NCI-H69 (cell line): ENCODE measurements at regions not wholly inside any gene's neighbourhood (a gene's known extent, or its start where the extent isn't known, plus 50 kb on each side); places are given as distances from the start of the nearest gene placed in this dataset.

ENCODE experiments used
- DNase-seq: peaks from one replicate; lab custom pipeline; 2025; lab: John Stamatoyannopoulos, UW

DNA sequence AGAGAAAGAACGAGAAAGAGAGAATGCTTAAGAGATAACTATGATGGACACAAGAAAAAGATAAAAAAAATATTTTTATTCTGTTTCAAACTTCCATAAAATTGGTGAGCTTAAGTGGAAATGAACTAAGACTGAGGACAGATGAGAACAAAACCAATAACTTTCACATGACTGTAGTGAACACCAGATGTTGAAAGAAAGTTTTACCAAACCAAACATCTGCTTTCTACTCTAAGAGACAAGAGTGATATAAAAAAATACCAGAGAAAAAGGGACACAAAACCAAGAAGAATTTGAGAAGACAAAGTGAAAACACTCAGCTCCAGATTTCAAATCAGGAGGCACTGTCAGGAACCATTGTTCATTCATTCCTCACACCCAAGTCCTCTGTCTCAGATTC is 147.9 kb downstream of the IMPG2 start:
- no peak for DNase-seq

DNA sequence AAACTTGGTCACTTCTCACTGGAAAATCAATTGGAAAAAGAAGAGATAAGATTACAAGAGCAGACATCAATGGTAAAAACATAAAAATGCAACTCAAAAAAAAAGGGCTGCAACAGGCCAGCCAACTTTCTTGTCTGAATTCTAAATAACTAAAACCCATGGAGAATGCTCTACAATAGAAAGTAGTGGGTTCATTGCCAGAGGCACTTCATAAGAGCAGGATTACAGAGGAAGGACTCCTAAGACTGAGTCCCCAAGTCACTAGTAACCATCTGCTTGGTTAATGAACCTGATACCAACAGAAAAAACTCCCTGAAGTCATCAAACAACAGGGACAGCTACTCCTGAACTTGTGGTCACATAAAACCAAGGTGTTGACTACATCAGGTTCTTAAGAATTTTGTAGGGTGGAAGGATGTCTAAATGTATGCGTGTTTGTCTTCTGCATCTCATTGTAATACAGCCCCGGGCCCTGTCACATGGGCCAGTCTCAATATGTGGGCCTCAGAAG is 148.6 kb downstream of the IMPG2 start:
- DNase-seq, result no peak

DNA sequence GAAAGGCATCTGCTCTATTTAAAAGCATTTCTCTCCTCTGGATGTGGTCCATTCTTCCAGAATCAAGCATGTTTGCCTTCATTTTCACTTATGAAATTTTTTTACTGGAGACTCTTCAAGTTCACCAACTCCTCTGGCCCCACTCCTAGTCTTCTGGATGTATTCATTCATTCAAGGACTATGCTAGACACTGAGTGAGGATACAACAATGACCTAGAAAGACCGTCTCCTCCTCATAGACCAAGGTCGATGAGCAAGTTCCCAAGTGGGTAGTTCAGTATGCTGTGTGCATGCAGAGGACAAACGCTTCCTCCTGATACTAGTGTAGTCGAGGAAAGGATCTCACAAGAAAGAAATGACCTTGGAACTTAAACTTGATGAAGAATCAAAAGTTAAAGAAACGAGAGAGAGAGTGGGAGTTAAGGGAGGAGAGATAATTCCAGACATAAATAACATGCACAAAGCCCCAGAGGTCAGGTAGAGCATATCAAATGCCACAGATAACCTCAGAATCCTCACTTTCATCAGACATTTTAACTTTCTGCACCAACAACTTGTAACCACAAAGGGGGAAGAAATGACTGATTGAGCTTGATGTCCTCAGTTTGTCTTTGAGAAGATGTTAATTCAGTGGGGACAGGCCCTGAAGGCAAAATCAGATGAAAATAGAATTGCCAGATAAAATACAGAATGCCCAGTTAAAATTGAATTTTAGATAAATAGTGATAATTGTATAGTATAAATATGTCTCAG is 149.4 kb downstream of the IMPG2 start:
- no peak for DNase-seq

DNA sequence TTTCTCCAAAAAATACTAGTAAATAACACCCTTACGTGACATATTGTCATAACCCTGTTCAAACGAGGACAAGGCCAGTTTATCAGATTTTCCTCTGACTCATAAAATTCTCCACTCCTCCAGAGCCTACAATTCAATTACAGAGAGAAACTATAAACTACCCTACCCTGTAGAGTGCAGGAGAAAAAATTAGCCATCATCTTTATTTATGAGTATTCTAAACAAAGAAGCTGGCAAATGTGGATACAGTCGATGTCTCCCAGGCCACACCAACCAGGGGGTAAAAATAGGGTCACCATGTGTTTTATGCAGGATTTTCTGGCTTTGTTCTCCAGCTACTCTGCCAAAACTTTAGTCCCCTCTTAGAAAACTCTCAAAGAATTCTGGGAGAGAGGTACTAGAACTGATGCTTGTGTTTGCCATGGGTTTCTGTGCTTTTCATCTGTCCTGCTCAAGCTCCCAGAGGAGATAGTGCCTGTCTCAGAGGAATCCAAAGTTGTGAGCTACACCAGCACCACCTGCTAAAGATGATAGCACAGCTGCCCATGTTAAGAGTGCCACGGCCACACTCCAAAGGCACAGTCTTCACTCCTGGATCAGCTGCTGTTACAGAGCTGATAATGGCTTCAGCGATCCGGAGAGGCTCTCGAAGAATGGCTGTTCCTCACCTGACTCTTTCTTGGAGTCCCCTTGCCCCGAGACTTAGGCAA is 150.2 kb downstream of the IMPG2 start:
- DNase-seq, result no peak

- DNase-seq, result no peak
Observed at GRCh38 chr3:101169516-101169915, 150.9 kb downstream of the IMPG2 start.

- no peak for DNase-seq
Observed at GRCh38 chr3:101167376-101167775, 153.0 kb downstream of the IMPG2 start.

GRCh38 chr3:101166150-101166549 is 154.2 kb downstream of the IMPG2 start:
- DNase-seq, result no peak

- no peak for DNase-seq
Observed at GRCh38 chr3:101163554-101163953, 156.8 kb downstream of the IMPG2 start.

GRCh38 chr3:101159478-101159877 is 160.9 kb downstream of the IMPG2 start:
- DNase-seq, result no peak

DNA sequence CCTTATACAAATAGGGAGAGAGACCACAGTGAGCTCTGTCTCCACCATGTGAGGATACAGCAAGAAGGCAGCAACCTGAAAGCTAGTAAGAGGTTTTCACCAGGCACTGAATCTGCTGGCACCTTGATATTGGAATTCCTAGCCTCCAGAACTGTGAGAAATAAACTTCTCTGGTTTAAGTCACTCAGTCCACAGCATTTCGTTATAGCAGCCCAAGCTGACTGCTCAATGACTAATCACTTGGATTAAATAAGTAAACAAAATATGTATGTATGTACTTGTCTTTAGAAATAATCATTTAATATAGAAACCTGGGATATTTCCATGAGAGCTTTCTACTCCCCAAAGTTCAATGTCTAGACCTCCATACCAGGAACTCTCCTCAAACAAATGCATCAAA is 162.0 kb downstream of the IMPG2 start:
- no peak for DNase-seq

- DNase-seq, result no peak
Observed at GRCh38 chr3:101156787-101157345, 163.5 kb downstream of the IMPG2 start.

DNA sequence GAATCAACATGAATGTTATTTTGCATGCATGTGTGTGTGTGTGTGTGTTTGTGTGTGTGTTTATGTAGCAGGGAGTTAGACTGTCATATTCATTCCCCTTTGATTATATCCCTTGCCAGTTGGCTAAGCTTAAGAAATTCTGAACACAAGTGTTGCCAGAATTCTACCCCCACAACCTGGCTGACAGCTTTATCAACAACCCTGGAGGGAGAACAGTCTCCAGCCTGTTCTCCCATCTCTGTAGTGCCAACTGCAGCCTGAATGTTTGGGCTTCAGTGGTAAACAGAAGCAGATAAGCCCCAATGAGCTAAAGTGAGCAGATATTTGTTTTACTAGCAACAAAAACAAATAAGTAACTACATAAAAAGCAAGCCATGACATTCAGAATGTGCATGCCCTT is 162.6 kb upstream of the ABI3BP start:
- DNase-seq, result no peak

DNA sequence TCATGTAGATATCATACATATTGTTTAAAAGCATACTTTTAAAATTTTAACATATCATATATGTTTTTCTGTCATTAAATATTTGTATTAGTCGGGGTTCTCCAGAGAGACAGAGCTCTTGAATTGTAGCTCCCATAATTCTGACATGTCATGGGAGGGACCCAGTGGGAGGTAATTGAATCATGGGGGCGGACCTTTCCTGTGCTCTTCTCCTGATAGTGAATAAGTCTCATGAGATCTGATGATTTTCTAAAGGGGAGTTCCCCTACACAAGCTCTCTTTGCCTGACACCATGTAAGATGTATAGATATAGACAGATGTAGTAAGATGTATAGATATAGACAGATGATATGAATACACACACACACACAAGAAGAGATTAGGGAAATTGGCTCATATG is 161.2 kb upstream of the ABI3BP start:
- DNase-seq, result no peak

- DNase-seq, result no peak
Observed at GRCh38 chr3:101151286-101151913, 158.2 kb upstream of the ABI3BP start.

DNA sequence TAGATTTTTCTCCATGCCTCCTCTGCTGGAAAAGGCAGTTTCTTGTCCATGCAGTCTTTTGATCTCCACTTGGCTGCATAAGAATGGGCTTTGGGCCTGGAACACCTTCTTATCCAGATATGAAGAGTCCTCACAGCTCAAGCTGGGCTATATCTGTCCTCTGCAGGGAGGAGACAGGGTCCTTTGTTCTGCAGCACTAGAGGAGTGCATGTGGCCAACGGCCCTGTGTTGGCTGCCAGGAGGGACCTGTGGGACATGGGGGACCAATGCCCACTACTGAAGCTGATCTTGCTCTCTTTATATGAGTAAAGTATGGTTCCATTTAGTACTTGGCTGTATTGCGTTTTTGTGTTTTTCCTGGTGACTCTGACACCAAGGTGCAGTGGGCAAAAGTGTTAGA is 157.3 kb upstream of the ABI3BP start:
- no peak for DNase-seq

DNA sequence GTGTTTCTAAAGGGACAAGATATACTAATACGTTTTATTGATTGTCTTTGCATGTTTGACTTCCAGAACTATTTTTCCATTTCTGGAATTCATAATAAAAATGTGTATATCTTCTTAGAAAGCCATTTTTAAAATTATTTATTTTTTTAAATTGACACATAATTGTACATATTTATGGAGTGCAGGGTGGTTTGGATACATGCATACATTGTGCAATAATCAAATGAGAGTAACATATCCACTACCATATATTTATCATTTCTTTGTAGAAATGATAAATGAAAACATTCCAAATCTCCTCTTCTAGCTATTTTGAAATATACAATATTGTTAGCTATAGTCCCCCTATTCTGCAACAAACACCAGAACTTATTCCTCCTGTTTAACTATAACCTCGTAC is 156.5 kb upstream of the ABI3BP start:
- DNase-seq, result no peak

DNA sequence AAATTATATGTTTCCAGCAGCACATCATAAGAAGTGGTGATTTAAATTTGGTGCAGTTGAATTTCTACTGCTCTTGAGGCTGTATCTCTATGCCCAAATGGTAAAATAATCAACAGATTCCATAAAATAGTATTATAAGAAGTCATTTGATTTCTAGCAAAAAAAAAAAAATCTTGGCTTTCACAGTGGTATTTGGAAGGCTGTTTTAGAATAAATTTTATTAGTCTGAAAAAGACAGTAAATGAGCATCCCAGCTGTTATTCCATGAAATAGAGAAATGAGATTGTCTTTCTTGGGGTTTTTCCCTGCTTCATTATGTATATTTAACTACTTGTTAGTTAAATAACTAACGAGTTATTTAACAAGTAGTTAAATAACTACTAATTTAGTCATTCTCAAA is 156.0 kb upstream of the ABI3BP start:
- no peak for DNase-seq

GRCh38 chr3:101148001-101148400 is 154.8 kb upstream of the ABI3BP start:
- no peak for DNase-seq

DNA sequence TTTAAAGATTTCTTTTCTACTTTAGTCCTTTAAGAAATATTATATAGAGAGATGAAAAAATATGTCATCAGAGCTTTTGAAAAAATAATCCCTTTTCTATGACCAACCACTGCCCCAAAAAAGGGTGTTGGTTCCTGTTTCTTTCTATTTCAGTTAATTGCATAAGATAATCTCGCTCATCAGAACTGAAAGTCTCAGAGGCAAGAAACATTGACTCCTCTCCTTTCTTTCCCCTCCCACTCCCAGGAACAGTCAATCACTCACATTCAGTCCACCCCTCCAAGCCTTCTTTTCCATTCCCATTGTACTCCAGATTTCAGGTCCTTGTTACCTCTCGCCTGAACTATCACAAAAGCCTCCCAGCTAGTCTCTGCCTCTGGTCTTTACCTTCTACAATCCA is 153.7 kb upstream of the ABI3BP start:
- DNase-seq, result no peak

DNA sequence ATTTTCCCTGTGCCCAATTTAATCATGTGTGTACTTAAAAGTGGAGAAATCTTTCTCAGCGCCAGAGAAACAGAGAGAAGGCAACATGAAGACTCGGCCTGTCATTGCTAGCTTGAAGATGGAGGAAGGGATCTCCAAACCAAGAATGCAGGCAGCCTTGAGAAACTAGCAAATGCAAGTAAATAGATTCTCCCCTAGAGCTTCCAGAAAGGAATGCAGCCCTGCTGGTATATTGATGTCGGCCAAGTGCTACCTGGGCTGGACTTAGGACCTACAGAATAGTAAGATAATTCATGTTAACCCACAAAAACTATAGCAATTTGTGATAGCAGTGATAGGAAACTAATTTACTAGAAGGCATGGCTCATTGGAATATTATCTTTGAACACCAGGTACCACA is 150.9 kb upstream of the ABI3BP start:
- no peak for DNase-seq

GRCh38 chr3:101143012-101143411 is 149.8 kb upstream of the ABI3BP start:
- DNase-seq, result no peak

DNA sequence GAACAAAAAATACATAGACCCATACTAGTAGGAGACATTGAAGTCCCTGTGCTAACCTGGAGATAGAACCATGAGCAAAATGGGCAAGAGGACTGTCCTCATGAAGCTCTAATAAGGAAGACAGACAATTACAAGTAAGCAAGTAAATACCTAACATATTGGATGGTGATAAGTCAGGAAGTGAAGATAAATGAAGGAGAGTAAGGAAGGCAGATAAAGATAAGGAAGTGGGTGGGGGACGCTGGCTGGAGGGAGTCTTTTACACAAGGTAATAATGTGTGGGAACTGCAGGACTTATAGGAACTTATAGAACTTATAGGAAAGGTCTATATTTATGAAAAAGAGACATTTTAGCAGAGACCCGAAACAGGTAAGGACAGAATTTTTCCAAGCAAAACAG is 148.9 kb upstream of the ABI3BP start:
- DNase-seq, result no peak

DNA sequence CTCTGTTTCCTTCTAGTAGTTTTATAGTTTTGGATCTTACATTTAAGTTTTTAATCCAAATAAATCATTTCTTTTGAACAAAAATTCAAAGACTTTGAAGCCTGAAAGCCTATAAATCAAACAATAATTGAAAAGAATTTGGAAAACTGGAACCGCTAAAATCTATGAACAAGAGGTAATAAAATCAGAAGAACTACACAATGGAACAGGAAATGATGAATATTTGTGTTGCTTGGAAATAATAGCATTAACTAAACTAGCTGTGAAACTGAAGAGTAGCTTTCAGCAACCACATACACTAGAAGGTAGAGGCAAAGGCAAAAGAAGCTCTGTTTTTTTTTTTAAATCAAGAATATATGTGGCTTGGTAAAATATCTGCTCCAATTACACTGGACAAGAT is 147.9 kb upstream of the ABI3BP start:
- no peak for DNase-seq
